SH-SY5Y (cell line): ENCODE measurements at regions not wholly inside any gene's neighbourhood (a gene's known extent, or its start where the extent isn't known, plus 50 kb on each side); places are given as distances from the start of the nearest gene placed in this dataset.

Experiments used
- GATA2 ChIP-seq: IDR thresholded peaks from 2 replicates; pipeline ENCODE4 v1.6.1; 2011; ENCODE audit warnings: mild to moderate bottlenecking, low read depth, low read length
- GATA3 ChIP-seq: IDR thresholded peaks from 2 replicates; pipeline ENCODE4 v1.6.1; 2011; ENCODE audit warnings: low read depth, mild to moderate bottlenecking, low read length, moderate library complexity

DNA sequence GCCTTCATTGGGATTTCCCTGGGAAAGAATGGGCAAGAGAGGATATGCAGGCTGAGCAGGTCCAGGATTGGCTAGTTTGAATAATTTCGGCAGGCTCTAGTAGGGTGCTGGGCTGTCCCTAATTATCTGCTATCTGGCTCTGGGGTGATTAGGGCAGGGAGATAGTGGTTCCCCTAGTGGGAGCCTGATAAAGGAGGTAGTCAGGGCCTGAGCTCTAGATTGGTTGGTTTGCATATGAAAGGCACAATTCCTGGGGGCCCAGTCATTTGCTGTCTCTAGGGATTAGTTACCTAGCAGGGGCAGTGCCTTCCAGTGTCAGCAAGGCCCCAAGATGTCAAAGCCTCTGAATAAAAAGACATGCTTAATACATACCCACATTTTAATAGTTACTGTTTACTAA is 690.1 kb upstream of the KLHL29 start:
- TF ChIP-seq GATA3 (no peak), GATA2 (no peak)
